ENCODE measurements at regions not wholly inside any gene's neighbourhood (a gene's known extent, or its start where the extent isn't known, plus 50 kb on each side); places are given as distances from the start of the nearest gene placed in this dataset.
"Not testable (repeated sequence)": the region's sequence is repeated elsewhere in the genome, so short reads cannot be mapped to it uniquely, and the experiment has no call there.

DNA sequence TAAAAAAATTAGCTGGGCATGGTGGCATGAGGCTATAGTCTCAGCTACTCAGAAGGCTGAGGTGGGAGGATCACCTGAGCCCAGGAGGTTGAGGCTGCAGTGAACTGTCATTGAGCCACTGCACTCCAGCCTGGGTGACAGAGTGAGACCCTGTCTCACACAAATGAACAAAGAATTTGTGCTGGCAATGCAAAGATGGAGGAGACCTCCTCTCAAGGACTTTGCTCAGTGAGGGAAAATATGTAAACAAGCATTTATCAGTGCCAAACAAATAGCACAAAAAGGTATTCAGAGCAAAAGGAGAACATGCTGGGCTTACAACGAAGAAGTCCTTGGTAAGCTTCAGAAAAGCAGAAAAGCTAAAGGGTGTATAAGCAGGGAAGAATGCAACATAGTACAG is 113.1 kb upstream of the UMPS start:
- no peak for DNase-seq

DNA sequence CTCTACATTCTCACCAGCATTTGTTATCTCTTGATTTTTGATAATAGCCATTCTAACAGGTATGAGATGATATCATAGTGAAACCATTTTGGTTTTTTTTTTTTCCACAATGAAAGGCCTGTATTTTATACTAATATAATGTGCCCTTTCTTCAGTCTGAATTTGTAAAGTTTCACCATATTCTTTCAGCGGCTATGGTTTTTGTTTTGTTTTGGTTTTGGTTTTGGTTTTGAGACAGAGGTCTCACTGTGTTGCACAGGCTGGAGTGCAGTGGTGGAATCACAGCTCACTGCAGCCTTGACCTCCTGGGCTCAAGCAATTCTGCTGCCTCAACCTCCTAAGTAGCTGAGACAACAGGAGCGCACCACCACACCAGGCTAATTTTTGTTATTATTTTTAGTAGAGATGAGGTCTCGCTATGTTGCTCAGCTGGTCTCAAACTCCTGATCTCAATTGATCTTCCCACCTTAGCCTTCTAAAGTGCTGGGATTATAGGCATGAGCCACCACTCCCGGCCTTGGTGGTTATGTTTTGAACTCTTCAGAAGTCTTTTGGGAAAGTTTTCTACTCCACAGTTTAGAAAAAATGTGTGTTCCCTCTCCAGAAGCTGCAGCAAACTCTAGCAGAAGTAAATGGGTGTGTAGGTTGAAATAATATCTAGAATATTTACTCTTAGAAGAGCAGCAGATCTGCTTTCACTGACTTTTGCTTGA is 110.2 kb upstream of the UMPS start:
- peak; percentile 5 to 36 for DNase-seq

DNA sequence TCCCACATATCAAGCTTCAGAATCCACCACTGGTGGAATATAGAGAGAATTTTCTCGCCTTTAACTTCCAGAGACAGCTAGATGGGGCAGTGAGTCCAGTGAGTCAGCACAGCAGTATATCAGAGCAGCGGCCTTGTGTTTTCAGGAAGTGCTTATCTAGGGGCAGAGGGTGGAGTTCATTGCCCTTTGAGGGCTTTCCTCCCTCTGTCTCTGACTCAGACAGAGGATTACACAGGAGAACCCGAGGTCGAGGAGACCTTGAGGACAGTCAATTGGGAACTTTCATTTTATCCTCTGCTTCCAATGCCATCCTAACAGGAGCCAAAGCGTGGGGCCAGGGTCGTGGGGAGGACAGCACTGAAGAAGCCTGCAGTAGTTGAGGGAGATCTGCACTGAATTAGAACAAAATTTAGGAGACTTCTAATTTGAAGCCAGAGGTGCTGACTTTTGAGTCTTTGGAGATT is 109.6 kb upstream of the UMPS start:
- peak; percentile 89 to 93 for DNase-seq

DNA sequence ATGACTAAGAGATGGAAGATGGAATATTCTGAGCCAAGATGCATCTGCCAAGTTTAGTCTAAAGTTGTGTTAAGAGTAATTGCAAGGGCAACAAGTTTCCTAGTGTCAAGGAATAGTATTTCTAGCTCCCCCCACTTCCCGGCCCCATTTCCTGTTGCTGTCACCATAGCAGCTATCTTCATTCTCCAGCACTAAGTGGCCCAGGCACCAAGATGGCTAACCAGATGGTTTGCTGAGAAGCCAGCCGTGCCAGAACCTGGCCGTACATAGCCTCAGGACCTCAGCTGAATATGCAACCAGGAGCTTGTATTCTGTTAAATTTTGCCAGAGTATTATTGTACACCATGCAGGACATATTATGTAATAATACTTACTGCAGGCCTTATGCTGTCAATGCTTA is 108.8 kb upstream of the UMPS start:
- no peak for DNase-seq

DNA sequence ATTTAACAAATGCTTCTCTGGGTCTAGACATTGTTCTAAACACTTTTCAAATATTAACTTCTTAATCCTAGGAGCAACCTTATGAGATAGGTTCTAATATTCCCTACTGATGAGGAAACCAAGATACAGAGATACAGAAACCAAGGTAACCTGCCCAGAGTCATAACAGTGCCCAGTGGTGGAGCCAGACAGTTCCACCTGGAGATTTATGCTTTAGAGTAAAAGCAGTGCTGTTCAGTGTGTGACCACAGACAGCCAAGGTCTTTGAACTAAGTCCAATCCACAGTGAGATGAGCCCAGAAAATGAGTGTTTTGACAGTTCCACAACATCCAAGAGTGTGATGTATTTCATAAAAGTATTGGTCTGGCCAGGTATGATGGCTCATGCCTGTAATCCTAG is 105.2 kb upstream of the UMPS start:
- no peak for DNase-seq

DNA sequence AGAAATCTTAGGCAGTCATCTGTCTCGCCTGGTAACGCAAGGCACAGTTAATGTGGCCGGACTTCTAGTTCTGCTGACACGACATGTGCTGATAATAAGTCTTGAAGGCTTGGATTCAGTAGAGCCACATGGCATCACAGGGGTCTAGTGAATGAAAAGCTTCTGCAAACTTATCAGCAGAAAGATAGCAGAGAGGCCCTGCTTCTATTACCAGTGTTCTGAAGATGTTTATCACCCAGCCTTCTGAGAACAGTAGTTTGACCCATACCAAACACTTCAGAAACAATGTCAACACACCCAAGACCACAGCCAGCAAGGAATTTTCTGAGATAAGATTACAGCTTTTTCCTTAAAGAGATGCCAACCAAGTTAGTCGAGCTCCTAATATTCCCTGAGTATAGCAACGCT is 102.7 kb upstream of the UMPS start:
- no peak for DNase-seq

DNA sequence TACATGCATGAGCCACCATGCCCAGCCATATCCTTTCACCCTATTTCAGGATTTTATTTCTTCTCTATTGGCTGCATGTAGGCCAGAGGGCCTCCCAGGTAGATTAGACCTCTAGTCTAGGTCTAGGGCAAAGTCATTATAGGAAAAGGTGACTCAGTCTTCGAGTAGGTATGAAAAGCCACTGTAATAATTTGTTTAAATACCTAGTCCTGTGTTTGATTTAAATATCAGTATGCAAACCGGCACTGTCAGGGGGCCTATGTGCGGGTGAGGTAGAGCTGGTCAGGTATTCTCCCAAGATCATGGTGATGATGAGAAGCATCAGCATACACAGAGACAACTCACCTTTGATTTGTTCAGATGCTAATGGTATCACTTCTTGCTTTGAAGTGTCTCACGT is 101.4 kb upstream of the UMPS start:
- DNase-seq = no peak

DNA sequence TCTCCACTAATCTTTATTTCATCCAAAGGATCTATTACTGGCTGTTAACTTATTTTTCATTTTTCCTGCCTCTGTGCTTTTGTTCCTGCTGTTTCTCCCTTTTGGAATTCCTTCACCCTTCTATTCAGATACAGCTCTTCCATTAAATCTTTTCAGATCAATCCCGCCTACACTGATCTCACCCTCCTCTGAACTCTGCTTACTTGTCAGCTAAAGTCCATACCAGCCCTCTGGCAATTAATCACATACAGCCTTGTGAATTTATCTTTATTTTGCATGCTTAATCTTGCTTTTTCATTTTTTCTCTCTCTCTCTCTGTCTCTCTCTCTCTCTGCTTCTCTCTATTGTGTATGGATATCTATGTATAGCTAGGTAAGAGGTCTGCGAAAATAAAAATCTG is 100.8 kb upstream of the UMPS start:
- DNase-seq = no peak

DNA sequence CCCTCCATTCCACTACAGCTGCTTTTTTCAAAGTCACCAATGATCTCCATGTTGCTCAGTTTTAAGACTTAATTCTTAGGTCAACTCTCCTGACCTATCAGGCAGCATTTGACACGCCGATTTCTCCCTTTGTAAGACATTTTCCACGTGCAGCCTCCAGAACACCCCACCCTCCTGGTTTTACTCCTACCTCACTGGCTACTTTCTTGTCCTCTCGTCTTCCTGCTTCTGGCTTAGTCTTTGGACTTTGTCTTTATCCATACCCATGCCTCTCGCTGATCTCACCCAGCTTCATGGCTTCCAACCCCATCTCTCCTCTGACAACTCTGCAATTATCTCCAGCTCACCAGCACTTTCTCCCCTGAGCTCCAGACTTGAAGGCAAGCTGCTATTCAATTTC is 99.3 kb upstream of the UMPS start:
- no peak for DNase-seq

DNA sequence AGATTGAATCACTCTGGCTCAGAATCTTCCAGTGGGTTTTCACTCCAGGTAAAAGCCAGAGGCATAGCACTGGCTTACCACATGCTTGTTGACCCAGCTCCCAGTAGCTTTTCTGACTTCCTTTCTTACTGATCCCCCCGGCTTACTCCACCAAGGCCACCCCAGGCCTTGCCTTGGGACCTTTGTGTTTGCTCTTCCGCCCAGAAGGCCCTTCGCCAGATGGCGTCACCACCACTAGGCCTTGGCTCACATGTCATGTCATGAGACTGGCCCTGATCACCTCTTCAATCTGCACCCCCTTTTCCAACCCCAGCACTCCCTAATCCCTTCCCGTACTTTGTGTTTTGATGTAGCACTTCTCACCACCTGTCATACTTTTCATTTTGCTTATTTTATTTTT is 98.5 kb upstream of the UMPS start:
- no peak for DNase-seq

DNA sequence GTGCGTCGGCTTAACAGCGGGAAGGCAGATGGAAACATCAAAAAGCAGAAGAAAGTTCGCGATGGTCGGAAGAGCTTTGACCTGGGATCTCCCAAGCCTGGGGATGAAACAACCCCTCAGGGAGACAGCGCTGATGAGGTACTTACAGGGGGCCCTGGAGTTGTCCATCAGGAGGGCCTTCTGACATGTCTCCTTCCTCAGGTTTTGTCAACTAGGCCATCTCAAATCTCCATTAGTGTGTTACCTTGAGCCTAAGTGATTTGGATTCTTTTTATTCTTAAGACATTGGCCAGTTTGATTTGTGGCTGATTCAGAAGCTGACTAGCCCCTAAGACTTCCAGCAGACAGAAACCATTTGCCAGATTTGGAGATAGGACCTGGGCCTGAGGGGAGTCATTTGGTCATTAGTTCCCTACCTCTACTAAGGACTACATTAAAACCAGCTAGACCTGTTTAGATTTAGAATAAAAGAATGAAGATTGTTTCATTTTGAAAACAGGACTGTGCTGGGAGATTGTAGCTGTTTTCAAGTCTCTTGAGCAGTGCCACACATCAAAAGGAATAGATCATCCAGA is 97.6 kb upstream of the UMPS start:
- no peak for DNase-seq

DNA sequence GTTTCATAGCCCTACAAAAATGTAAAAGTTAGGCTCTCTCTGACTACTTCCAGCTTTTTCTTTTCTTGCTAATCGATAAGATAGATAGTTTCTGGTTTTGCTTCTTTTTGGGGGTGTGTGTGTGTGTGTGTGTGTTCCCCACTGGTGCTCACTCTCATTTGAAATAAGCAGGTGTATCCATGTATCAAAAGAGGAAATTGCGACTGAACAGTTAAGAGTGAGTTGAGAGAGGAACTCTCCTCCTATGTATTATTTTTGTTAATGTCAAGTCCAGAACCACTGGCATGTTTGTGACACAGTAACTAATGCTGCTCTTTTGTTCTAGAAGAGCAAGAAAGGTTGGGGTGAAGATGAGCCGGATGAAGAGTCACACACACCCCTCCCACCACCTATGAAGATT is 96.7 kb upstream of the UMPS start:
- DNase-seq = no peak

DNA sequence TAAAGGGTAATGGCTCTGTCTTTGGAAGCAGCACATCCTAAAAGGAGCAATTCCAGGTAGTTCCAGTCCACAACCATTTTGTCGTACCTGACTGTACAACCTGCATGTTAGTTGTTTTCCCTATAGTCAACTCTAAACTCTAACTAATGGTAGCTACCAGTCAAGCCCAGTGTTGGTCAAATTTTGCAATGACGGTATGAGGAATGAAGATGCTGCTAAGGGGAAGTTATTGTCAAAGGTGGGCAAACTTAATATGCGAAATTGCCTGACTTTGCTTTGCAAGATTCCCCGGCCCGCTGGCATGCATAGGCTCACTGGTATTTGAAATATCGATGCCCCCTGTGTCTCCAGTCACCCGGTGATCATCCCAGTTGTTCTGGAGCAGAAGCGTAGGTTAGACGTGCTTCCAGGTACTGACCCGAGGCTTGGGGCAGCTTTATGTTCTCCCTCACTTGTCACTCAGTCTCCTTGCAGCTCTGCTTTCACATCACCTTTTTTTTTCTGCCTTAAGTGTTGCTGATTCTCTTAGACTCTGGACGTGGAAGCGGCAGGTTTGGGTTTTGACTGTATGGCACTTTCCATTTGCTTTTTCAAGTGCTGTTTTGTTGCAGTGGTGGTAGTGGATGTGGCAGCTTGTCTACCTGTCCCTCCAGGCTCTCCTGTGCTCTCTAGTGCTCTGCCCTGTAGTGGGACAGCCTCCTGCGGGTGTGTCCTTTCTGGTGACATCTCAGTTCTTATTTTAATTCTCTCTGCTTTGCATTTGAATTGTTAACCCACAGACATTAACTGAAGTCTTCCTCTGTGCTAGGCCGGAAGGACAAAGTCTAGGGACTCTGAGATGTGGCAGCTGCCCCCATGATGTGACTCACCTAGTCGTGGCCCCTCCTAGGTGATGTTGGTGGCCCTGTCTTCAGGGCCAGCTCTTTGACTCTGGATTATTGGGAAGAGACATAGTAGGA is 95.8 kb upstream of the UMPS start:
- no peak for DNase-seq

DNA sequence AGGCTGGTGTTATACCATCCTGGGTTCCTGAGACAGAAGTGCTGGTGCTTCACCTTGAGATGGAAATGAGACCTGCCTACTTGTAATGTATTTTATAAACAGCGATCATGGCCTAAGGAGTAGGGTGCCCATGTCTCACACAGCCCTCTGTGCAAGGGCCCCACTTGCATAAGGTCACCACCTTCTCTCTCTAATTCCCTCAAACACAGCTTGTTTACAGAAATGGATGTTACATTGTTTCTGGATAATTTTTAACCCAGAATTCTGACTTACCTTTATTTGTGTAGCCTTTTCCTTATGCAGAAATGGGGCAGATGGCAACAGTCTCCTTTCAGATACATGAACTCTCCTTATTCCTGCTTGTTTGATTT is 95.1 kb upstream of the UMPS start:
- DNase-seq = no peak

DNA sequence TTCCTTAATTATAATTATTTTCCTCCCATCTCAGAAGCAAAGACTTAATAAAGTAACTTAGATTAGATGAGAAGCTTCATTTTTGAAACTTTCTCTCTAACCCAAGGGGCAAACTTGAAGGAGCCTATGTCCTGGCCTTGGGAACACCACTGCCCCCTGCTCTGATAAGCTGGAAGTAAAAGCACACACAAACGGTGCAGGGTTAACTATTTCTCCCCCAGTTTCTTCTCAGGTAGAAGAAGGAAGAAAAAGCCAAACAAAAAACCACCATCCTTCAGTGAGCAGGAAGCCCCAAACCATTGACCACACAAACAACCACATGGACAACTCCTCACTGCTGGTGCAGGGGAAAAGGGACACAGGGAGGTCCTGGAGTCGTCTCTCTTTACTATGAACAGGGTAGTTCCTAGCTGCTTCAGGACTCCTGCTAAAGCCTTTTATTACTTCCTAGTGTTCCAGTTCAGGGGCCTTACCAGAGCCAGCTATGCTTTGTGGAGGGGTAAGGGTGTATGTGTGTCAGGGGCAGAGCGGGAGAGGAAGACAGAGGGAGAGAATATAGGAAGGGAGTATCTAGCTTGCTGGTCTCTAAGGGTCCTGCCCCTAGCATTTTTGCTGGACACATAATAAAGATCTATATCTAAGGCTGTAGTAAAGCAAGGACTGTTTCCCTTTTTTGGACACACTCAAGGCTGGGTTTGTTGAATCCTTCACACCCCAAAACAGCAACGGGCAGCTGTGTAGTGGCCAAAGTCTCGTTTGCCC is 94.0 kb upstream of the UMPS start:
- no peak for DNase-seq

DNA sequence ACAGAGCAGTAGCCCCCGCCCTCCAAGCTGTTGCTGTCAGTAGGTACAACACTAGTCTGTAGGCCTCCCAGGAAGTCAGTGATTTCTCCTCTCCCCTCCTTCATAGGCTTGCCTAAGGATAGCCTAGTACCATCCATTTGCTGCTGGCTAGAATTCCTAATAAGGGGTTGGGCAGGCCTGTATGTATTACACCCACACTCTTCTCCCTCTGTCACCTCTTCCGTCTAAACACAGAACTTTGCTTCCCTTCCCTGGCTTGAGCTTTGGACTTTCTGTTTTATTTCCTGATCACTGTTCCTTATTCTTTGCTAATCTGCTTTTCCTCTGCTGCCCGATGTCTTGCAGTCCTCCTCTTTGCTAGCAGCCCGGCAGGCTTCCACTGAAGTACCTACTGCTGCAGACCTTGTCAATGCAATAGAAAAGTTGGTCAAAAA is 93.4 kb upstream of the UMPS start:
- DNase-seq = peak; percentile 31 to 40

DNA sequence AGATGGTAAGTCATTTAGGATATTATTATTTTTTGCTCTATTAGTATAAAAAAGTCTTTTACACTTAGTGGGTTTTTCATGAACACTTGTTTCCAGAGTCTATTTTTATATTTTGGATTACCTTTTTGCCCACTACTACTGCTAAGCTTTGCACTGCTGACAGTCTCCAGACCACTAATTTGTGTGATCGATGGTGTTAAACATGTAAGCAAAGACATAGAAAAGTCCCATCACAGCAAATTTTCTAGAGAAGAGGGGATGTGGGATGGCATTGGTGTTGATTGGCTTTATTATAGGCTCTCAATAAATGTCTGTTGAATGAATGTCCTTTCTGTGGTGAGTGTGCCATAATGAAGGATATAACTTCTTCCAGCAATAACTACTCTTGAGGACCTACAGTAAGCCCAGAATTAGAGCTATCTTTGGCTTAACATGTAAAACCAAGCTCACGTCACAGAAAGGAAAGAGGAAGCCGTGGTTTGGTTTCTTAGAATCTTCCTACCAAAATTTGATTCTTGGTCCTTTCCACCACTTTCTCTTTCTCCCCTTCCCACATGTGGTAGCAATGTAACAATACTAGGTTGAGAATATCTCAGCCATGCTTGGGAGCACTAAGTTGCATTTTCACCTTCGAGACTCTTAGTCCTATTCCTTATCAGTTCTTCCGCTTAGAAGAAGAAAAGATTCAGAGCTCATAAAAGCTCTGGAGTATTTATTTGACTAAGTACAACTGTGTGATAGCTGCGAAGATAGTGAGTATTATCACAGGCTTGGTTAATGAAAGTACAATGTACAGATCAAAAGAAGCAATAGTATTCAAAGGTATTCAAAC is 90.6 kb upstream of the UMPS start:
- peak; percentile 14 to 39 for DNase-seq

DNA sequence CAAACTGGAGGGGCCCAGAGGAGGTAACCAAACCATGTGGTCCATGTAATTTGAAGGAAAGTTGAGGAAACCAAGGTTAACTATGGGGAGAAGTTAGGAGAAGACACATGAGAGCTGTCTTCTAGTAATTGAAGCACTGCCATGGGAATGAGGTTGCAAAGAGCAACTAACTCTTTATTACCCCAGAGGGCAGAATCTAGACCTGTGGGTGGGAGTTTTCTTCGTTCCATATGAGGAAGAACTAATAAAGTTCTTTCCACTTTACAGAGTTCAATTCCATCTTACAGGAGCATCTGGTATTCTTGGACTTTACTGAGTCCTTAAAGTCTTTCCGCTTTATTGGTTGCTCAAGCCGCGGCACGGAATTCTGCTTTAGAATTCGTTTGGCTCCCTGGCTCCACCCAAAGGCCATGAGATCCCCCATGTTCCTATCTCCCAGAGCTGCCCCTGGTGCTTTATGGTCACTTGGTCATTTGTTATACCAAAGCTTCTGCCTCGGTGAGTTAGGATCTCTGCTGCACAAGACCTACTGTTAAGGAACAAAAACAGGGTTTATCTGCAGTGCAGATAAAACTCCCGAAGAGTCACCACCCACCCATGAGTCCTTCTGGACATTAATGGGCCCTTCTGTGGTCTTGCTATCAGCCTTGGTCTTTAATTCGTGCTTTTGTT is 89.5 kb upstream of the UMPS start:
- DNase-seq = no peak

DNA sequence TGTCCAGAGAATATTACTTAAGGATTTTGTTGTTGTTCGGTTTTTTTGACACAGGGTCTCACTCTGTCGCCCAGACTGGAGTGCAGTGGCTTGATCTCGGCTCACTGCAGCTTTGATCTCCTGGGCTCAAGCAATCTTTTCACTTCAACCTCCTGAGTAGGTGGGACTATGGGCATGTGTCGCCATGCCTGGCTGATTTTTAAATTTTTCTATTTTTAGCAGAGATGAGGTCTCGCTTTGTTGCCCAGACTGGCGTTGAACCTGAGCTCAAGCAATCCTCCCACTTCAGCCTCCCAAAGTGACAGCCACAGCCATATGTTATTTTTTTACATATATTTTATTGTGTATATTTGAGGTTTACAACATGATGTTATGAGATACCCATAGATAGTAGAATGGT is 86.8 kb upstream of the UMPS start:
- DNase-seq = no peak

DNA sequence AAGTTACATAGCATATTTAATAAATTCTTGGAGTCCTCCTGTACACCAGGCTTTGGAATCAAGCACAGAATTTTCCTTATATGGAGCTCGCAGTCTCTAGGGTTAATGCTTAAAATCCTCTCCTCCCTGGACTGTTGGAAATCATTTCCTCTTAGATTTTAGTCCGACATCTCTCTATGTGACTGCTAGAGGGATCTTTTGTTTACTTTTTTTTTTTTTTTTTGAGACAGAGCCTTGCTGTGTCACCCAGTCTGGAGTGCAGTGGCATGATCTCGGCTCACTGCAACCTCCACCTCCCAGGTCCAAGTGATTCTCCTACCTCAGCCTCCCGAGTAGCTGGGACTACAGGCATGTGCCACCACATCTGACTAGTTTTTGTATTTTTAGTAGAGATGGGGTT is 84.1 kb upstream of the UMPS start:
- not testable (repeated sequence) for DNase-seq

DNA sequence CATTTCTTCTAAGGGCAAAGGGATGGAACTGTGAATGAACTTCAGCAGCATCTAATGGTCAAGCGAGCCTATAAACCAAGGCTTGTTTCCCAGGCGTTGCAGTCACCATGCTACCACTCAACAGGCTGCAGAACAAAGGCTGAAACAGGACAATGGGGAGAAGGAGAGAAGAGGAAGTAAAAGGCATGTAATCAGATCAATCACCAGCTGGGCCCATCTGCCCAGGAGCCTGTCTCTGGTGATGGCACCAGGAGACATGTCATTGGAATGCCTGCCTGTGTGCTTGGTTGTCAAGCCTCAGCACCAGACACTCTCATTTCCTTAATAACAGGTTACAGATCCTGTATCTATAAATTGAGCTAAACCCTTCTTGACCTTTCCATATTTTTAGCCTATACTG is 81.7 kb upstream of the UMPS start:
- DNase-seq = no peak

Measured in inflammatory macrophage (primary cell).